ENCODE measurements at regions not wholly inside any gene's neighbourhood (a gene's known extent, or its start where the extent isn't known, plus 50 kb on each side); places are given as distances from the start of the nearest gene placed in this dataset.

DNA sequence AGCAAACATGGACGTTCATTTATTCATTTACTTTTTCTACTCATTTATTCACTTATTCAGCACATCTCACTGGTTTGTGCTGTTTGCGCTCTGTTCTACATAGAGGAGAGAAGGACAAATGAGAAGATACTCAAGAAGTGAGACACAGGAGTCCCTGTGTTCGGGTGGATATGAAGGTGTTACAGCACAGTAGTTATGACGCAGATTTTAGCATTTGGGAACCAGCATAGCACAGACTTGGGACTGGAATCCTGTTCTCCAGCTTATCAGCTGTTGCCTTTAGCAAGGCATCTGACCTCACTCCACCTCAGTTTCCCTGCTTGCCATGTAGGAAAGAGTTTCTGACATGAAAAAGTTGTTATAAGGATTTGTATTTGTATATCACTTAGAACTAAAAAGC lies 430.1 kb downstream of the MAFB start:
- no peaks in the 10 kb centered on the region for H3K4me1 Mint-ChIP-seq
- ChIA-PET CTCF (no interaction called here), POLR2A (no interaction called here)
- H3K4me3 Mint-ChIP-seq: no peak overlapping the region
- no peaks in the 10 kb centered on the region for H3K9me3 ChIP-seq (ENCODE audit: low read length)
- H3K36me3 Mint-ChIP-seq: no peaks in the 10 kb centered on the region
- no peaks in the 10 kb centered on the region for H3K36me3 ChIP-seq (ENCODE audit: insufficient read depth, low read length)
- H3K4me1 ChIP-seq (ENCODE audit: insufficient read depth, low read length): no peaks in the 10 kb centered on the region
- H3K27me3 ChIP-seq (ENCODE audit: insufficient read depth, low read length, poor library complexity, severe bottlenecking): no peaks in the 10 kb centered on the region
- peaks cover 0 to 1% of the 10 kb centered on the region in 2 donors for H3K27me3 Mint-ChIP-seq
- no peak overlapping the region for H3K27ac Mint-ChIP-seq
- H3K9me3 Mint-ChIP-seq: peaks cover 0 to 4% (median 0%) of the 10 kb centered on the region in 5 donors
- DNase-seq: no peak
- no peak overlapping the region for H3K4me3 ChIP-seq (ENCODE audit: low read length)
- no peak overlapping the region for H3K27ac ChIP-seq (ENCODE audit: low read depth, low read length)

- ChIA-PET POLR2A (no interaction called here), CTCF (no interaction called here)
- Histone ChIP-seq H3K9me3 (ENCODE audit: low read length) (no peaks in the 10 kb centered on the region), H3K27me3 (ENCODE audit: insufficient read depth, low read length, poor library complexity, severe bottlenecking) (no peaks in the 10 kb centered on the region), H3K27ac (ENCODE audit: low read depth, low read length) (no peak overlapping the region), H3K4me1 (ENCODE audit: insufficient read depth, low read length) (no peaks in the 10 kb centered on the region), H3K4me3 (ENCODE audit: low read length) (no peak overlapping the region), H3K36me3 (ENCODE audit: insufficient read depth, low read length) (no peaks in the 10 kb centered on the region)
- no peak overlapping the region for H3K27ac Mint-ChIP-seq
- no peaks in the 10 kb centered on the region for H3K4me1 Mint-ChIP-seq
- H3K9me3 Mint-ChIP-seq: peaks cover 0 to 4% (median 0%) of the 10 kb centered on the region in 5 donors
- no peaks in the 10 kb centered on the region for H3K36me3 Mint-ChIP-seq
- no peak overlapping the region for H3K4me3 Mint-ChIP-seq
- peaks cover 0 to 1% of the 10 kb centered on the region in 2 donors for H3K27me3 Mint-ChIP-seq
- no peak for DNase-seq
Measured at GRCh38 chr20:40257763-40258162, 431.3 kb downstream of the MAFB start.

DNA sequence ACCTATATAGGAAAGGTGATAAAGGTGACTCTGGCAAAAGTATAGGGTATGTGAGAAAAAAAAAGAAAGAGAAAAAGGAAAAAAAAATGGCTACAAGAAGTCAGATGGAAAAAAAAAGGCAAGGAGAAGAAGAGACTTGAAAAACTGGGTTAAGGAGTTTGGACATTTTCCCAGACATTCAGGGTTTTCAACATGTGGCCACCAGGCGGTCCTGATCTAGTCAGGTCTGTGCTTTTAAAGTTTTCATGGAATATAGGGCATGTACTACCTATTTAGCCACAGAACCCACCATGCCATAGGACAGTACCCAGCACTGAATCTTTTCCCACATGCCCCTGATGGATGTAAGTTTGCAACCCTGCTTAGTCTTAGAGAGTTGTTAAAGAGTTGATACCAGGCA lies 433.7 kb downstream of the MAFB start:
- peaks cover 0 to 3% (median 2%) of the 10 kb centered on the region in 5 donors for H3K9me3 Mint-ChIP-seq
- no peaks in the 10 kb centered on the region for H3K36me3 Mint-ChIP-seq
- ChIA-PET POLR2A (no interaction called here), CTCF (no interaction called here)
- no peak for DNase-seq
- Histone ChIP-seq H3K27ac (ENCODE audit: low read depth, low read length) (no peak overlapping the region), H3K4me1 (ENCODE audit: insufficient read depth, low read length) (no peaks in the 10 kb centered on the region), H3K36me3 (ENCODE audit: insufficient read depth, low read length) (no peaks in the 10 kb centered on the region), H3K9me3 (ENCODE audit: low read length) (no peaks in the 10 kb centered on the region), H3K27me3 (ENCODE audit: insufficient read depth, low read length, poor library complexity, severe bottlenecking) (no peaks in the 10 kb centered on the region), H3K4me3 (ENCODE audit: low read length) (no peak overlapping the region)
- H3K4me1 Mint-ChIP-seq: no peaks in the 10 kb centered on the region
- H3K4me3 Mint-ChIP-seq: no peak overlapping the region
- H3K27ac Mint-ChIP-seq: no peak overlapping the region
- peaks cover 0 to 1% of the 10 kb centered on the region in 2 donors for H3K27me3 Mint-ChIP-seq

GRCh38 chr20:40254023-40254772 lies 434.8 kb downstream of the MAFB start:
- ChIA-PET POLR2A (no interaction called here), CTCF (no interaction called here)
- peaks cover 0 to 4% (median 3%) of the 10 kb centered on the region in 5 donors for H3K9me3 Mint-ChIP-seq
- no peaks in the 10 kb centered on the region for H3K27me3 ChIP-seq (ENCODE audit: insufficient read depth, low read length, poor library complexity, severe bottlenecking)
- no peak overlapping the region for H3K4me3 ChIP-seq (ENCODE audit: low read length)
- H3K36me3 ChIP-seq (ENCODE audit: insufficient read depth, low read length): no peaks in the 10 kb centered on the region
- H3K36me3 Mint-ChIP-seq: no peaks in the 10 kb centered on the region
- H3K4me1 Mint-ChIP-seq: no peaks in the 10 kb centered on the region
- no peaks in the 10 kb centered on the region for H3K9me3 ChIP-seq (ENCODE audit: low read length)
- no peak overlapping the region for H3K27ac Mint-ChIP-seq
- DNase-seq: no peak
- H3K4me1 ChIP-seq (ENCODE audit: insufficient read depth, low read length): no peaks in the 10 kb centered on the region
- peaks cover 0 to 1% of the 10 kb centered on the region in 2 donors for H3K27me3 Mint-ChIP-seq
- no peak overlapping the region for H3K4me3 Mint-ChIP-seq
- no peak overlapping the region for H3K27ac ChIP-seq (ENCODE audit: low read depth, low read length)

DNA sequence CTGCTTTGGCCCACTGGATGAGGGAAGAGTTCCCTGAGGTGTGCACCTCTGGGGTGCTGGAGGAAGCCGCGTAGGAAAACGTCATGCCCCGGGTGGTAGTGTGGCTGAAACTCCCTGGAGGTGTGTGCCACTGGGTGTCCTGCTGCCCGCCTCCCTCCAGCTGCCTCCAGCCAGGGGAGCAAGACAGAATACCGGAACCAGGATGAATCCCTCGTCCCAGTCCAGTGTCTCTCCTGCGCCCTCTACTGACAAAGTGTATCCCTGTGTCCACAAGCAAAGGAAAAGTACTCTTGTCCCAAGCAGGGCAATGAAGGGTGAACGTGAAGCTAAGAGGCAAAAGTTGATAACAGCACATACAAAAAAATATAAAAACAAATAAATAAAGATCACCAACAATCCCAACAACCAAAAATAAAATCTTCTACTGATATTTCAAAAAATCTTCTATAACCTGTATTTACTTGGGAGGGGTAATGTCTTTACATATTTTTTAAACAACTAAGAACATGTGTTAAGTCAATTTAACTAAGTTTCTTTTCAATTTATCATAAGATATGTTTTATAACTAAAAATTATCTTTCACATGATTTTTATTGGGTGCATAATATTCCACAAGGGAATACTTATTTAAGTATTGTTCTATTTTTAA lies 437.6 kb downstream of the MAFB start:
- Histone ChIP-seq H3K36me3 (ENCODE audit: insufficient read depth, low read length) (no peaks in the 10 kb centered on the region), H3K4me1 (ENCODE audit: insufficient read depth, low read length) (no peaks in the 10 kb centered on the region), H3K27me3 (ENCODE audit: insufficient read depth, low read length, poor library complexity, severe bottlenecking) (no peaks in the 10 kb centered on the region), H3K4me3 (ENCODE audit: low read length) (no peak overlapping the region), H3K27ac (ENCODE audit: low read depth, low read length) (no peak overlapping the region), H3K9me3 (ENCODE audit: low read length) (no peaks in the 10 kb centered on the region)
- no peak overlapping the region for H3K27ac Mint-ChIP-seq
- ChIA-PET CTCF (no interaction called here), POLR2A (no interaction called here)
- H3K9me3 Mint-ChIP-seq: peaks cover 0 to 5% (median 2%) of the 10 kb centered on the region in 5 donors
- H3K4me3 Mint-ChIP-seq: no peak overlapping the region
- H3K36me3 Mint-ChIP-seq: no peaks in the 10 kb centered on the region
- H3K27me3 Mint-ChIP-seq: peaks cover 0 to 1% of the 10 kb centered on the region in 2 donors
- DNase-seq: no peak
- H3K4me1 Mint-ChIP-seq: no peaks in the 10 kb centered on the region

DNA sequence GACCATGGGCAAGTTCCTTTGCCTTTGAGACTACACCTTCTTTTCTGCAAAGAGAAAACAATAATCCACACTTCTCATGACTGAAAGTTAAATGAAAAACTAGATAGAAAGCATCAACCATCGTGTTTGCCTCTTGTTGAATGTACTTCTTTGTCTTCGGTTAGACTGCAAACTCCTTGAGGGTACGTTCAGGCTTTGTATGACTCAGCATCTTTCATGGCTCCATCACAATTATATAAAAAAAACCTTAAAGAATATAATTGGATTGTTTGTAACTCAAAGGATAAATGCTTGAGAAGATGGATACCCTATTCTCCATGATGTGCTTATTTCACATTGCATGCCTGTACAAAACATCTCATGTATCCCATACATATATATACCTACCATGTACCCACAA lies 439.2 kb downstream of the MAFB start:
- Mint-ChIP-seq H3K27ac (no peak overlapping the region), H3K36me3 (no peaks in the 10 kb centered on the region), H3K4me1 (no peaks in the 10 kb centered on the region), H3K27me3 (peaks cover 0 to 1% of the 10 kb centered on the region in 2 donors), H3K4me3 (no peak overlapping the region), H3K9me3 (peaks cover 0 to 5% (median 2%) of the 10 kb centered on the region in 5 donors)
- Histone ChIP-seq H3K36me3 (ENCODE audit: insufficient read depth, low read length) (no peaks in the 10 kb centered on the region), H3K9me3 (ENCODE audit: low read length) (no peaks in the 10 kb centered on the region), H3K4me1 (ENCODE audit: insufficient read depth, low read length) (no peaks in the 10 kb centered on the region), H3K27me3 (ENCODE audit: insufficient read depth, low read length, poor library complexity, severe bottlenecking) (no peaks in the 10 kb centered on the region), H3K27ac (ENCODE audit: low read depth, low read length) (no peak overlapping the region), H3K4me3 (ENCODE audit: low read length) (no peak overlapping the region)
- ChIA-PET CTCF (no interaction called here), POLR2A (no interaction called here)
- no peak for DNase-seq

GRCh38 chr20:40245829-40246228 lies 443.2 kb downstream of the MAFB start:
- no peaks in the 10 kb centered on the region for H3K4me1 Mint-ChIP-seq
- Histone ChIP-seq H3K27ac (ENCODE audit: low read depth, low read length) (no peak overlapping the region), H3K36me3 (ENCODE audit: insufficient read depth, low read length) (no peaks in the 10 kb centered on the region), H3K9me3 (ENCODE audit: low read length) (no peaks in the 10 kb centered on the region), H3K4me3 (ENCODE audit: low read length) (no peak overlapping the region), H3K4me1 (ENCODE audit: insufficient read depth, low read length) (no peaks in the 10 kb centered on the region), H3K27me3 (ENCODE audit: insufficient read depth, low read length, poor library complexity, severe bottlenecking) (no peaks in the 10 kb centered on the region)
- no peak overlapping the region for H3K27ac Mint-ChIP-seq
- H3K9me3 Mint-ChIP-seq: peaks cover 0 to 7% (median 1%) of the 10 kb centered on the region in 5 donors
- POLR2A ChIA-PET: no interaction called here
- CTCF ChIA-PET: no interaction called here
- no peak for DNase-seq
- H3K36me3 Mint-ChIP-seq: no peaks in the 10 kb centered on the region
- H3K27me3 Mint-ChIP-seq: peaks cover 3 to 7% of the 10 kb centered on the region in 2 donors
- H3K4me3 Mint-ChIP-seq: no peak overlapping the region

- Mint-ChIP-seq H3K36me3 (no peaks in the 10 kb centered on the region), H3K4me3 (no peak overlapping the region), H3K9me3 (peaks cover 0 to 5% (median 0%) of the 10 kb centered on the region in 5 donors), H3K27me3 (peaks cover 3 to 8% of the 10 kb centered on the region in 2 donors), H3K27ac (no peak overlapping the region), H3K4me1 (no peaks in the 10 kb centered on the region)
- Histone ChIP-seq H3K27ac (ENCODE audit: low read depth, low read length) (no peak overlapping the region), H3K4me3 (ENCODE audit: low read length) (no peak overlapping the region), H3K4me1 (ENCODE audit: insufficient read depth, low read length) (no peaks in the 10 kb centered on the region), H3K27me3 (ENCODE audit: insufficient read depth, low read length, poor library complexity, severe bottlenecking) (no peaks in the 10 kb centered on the region), H3K9me3 (ENCODE audit: low read length) (no peaks in the 10 kb centered on the region), H3K36me3 (ENCODE audit: insufficient read depth, low read length) (no peaks in the 10 kb centered on the region)
- POLR2A ChIA-PET: no interaction called here
- DNase-seq: no peak
- CTCF ChIA-PET: no interaction called here
Measured at GRCh38 chr20:40244286-40244685, 444.8 kb downstream of the MAFB start.
